ENCODE measurements at regions not wholly inside any gene's neighbourhood (a gene's known extent, or its start where the extent isn't known, plus 50 kb on each side); places are given as distances from the start of the nearest gene placed in this dataset.

DNA sequence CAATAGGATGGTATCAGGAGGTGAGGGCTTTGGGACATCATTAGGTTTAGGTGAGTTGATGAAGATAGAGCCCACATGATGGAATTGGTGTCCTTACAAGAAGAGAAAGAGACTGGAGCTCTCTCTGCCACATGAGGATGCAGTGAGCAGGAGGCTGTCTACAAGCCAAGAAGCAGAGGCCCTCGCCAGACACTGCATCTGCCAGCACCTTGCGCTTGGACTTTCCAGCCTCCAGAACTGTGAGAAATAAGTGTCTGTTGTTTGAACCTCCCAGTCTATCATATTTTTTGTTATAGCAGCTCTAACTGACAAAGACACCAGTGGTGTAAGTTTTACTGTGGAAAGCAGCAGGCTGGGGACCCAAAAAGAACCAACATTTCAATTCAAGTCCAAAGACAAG lies 571.1 kb upstream of the ID2 start:
- no peak overlapping the region for H3K27ac Mint-ChIP-seq
- no peaks in the 10 kb centered on the region for H3K36me3 ChIP-seq (ENCODE audit: control insufficient read depth, insufficient read depth, low read length)

DNA sequence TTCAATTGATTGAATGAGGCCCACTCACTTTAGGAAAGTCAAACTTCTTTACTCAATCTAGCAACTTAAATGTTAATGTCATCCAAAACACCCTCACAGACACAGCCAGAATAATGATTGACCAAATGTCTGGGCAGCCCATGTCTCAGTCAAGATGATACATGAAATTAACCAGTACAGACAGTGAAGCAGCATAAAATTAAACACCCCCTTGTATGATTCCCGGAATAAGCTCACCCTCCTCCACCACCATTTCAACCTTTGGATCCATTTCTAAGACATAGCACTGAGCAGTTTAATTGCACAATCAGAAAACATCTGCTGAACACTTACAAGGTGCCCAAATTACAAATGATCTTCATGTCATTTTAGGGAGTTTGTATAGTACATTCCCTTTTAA lies 570.7 kb upstream of the ID2 start:
- H3K27me3 ChIP-seq (ENCODE audit: control insufficient read depth, insufficient read depth, low read length) = no peaks in the 10 kb centered on the region
- H3K4me1 ChIP-seq (ENCODE audit: control insufficient read depth, insufficient read depth, low read length, poor library complexity, severe bottlenecking) = no peaks in the 10 kb centered on the region
- no peaks in the 10 kb centered on the region for H3K36me3 ChIP-seq (ENCODE audit: control insufficient read depth, insufficient read depth, low read length)
- H3K9me3 ChIP-seq (ENCODE audit: control insufficient read depth in 2 of 2, low read length in 2 of 2) = no peaks in the 10 kb centered on the region
- peaks cover 5% of the 10 kb centered on the region for H3K27me3 Mint-ChIP-seq
- no peak for DNase-seq
- no peak for ATAC-seq (ENCODE audit: low read depth in 2 of 2)
- H3K27ac ChIP-seq (ENCODE audit: insufficient read depth, low read length, poor library complexity, severe bottlenecking) = no peak overlapping the region
- no peak overlapping the region for H3K4me3 Mint-ChIP-seq
- H3K36me3 Mint-ChIP-seq = no peaks in the 10 kb centered on the region
- H3K9me3 Mint-ChIP-seq = no peaks in the 10 kb centered on the region
- no peaks in the 10 kb centered on the region for H3K4me1 Mint-ChIP-seq
- H3K27ac Mint-ChIP-seq = no peak overlapping the region
- no peak overlapping the region for H3K4me3 ChIP-seq (ENCODE audit: low read depth, low read length)

More for the DNA sequence above, 571.1 kb upstream of the ID2 start:
- Histone ChIP-seq H3K27ac (ENCODE audit: insufficient read depth, low read length, poor library complexity, severe bottlenecking) (no peak overlapping the region), H3K4me3 (ENCODE audit: low read depth, low read length) (no peak overlapping the region), H3K27me3 (ENCODE audit: control insufficient read depth, insufficient read depth, low read length) (no peaks in the 10 kb centered on the region), H3K4me1 (ENCODE audit: control insufficient read depth, insufficient read depth, low read length, poor library complexity, severe bottlenecking) (no peaks in the 10 kb centered on the region), H3K9me3 (ENCODE audit: control insufficient read depth in 2 of 2, low read length in 2 of 2) (no peaks in the 10 kb centered on the region)
- H3K4me1 Mint-ChIP-seq = no peaks in the 10 kb centered on the region
- ATAC-seq (ENCODE audit: low read depth in 2 of 2) (no peak), DNase-seq (no peak)
- no peaks in the 10 kb centered on the region for H3K36me3 Mint-ChIP-seq
- no peak overlapping the region for H3K4me3 Mint-ChIP-seq
- peaks cover 5% of the 10 kb centered on the region for H3K27me3 Mint-ChIP-seq
- H3K9me3 Mint-ChIP-seq = no peaks in the 10 kb centered on the region

DNA sequence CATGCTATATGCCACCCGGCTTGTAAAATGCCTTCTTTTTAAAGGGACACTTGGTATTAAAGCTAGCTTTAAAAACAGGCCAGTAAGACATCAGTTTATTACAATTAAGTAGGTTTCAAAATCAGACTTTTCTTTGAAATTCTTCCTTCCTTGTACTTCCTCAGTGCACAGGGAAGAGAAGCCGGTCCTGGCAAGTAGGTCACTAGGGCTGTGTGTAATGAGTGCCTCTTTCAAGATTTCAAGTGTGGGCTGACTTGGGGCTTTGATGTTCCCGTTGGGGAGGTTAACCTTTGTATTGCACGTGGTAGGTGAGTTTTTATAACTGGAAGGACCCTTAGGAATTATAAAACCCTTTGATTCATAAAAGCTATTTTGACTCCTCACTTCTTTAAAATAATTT lies 566.4 kb upstream of the ID2 start:
- no peak overlapping the region for H3K4me3 ChIP-seq (ENCODE audit: low read depth, low read length)
- no peaks in the 10 kb centered on the region for H3K27me3 ChIP-seq (ENCODE audit: control insufficient read depth, insufficient read depth, low read length)
- no peaks in the 10 kb centered on the region for H3K9me3 ChIP-seq (ENCODE audit: control insufficient read depth in 2 of 2, low read length in 2 of 2)
- H3K4me1 ChIP-seq (ENCODE audit: control insufficient read depth, insufficient read depth, low read length, poor library complexity, severe bottlenecking) = no peaks in the 10 kb centered on the region
- no peaks in the 10 kb centered on the region for H3K36me3 ChIP-seq (ENCODE audit: control insufficient read depth, insufficient read depth, low read length)
- peaks cover 0 to 3% (median 0%) of the 10 kb centered on the region in 7 donors for H3K9me3 Mint-ChIP-seq
- ATAC-seq (ENCODE audit: low read depth in 2 of 2) (no peak), DNase-seq (no peak)
- no peaks in the 10 kb centered on the region for H3K4me1 Mint-ChIP-seq
- no peaks in the 10 kb centered on the region for H3K36me3 Mint-ChIP-seq
- no peak overlapping the region for H3K27ac Mint-ChIP-seq
- H3K4me3 Mint-ChIP-seq = no peak overlapping the region
- no peak overlapping the region for H3K27ac ChIP-seq (ENCODE audit: insufficient read depth, low read length, poor library complexity, severe bottlenecking)
- no peaks in the 10 kb centered on the region for H3K27me3 Mint-ChIP-seq

- Mint-ChIP-seq H3K36me3 (no peaks in the 10 kb centered on the region), H3K9me3 (peaks cover 0 to 3% (median 0%) of the 10 kb centered on the region in 7 donors), H3K4me1 (no peaks in the 10 kb centered on the region), H3K4me3 (no peak overlapping the region), H3K27me3 (no peaks in the 10 kb centered on the region), H3K27ac (no peak overlapping the region)
- no peaks in the 10 kb centered on the region for H3K27me3 ChIP-seq (ENCODE audit: control insufficient read depth, insufficient read depth, low read length)
- no peak overlapping the region for H3K4me3 ChIP-seq (ENCODE audit: low read depth, low read length)
- ATAC-seq (ENCODE audit: low read depth in 2 of 2) = no peak
- H3K4me1 ChIP-seq (ENCODE audit: control insufficient read depth, insufficient read depth, low read length, poor library complexity, severe bottlenecking) = no peaks in the 10 kb centered on the region
- H3K9me3 ChIP-seq (ENCODE audit: control insufficient read depth in 2 of 2, low read length in 2 of 2) = no peaks in the 10 kb centered on the region
- no peaks in the 10 kb centered on the region for H3K36me3 ChIP-seq (ENCODE audit: control insufficient read depth, insufficient read depth, low read length)
- no peak for DNase-seq
- H3K27ac ChIP-seq (ENCODE audit: insufficient read depth, low read length, poor library complexity, severe bottlenecking) = no peak overlapping the region
Observed at GRCh38 chr2:8115966-8116365, 565.9 kb upstream of the ID2 start.

DNA sequence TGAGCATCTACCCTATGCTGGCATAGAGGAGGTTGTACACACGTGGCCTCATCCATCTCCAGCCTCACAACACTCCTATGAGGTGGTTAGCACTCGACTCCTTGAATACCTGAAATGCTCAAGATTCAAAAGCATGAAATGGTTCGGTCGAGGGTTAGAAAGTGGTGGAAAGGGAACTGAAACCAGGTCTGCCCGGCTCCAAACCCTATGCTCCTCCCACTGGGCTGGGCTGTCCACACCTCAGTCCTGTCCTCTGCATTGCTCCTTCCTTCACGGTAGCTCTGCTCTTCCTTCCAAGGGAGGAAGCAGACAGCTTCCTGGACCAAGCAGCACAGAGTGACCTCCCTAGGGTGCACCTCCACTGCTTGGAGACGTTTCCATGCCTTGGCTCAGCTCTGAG lies 565.2 kb upstream of the ID2 start:
- Histone ChIP-seq H3K4me1 (ENCODE audit: control insufficient read depth, insufficient read depth, low read length, poor library complexity, severe bottlenecking) (no peaks in the 10 kb centered on the region), H3K9me3 (ENCODE audit: control insufficient read depth in 2 of 2, low read length in 2 of 2) (no peaks in the 10 kb centered on the region), H3K27me3 (ENCODE audit: control insufficient read depth, insufficient read depth, low read length) (no peaks in the 10 kb centered on the region), H3K36me3 (ENCODE audit: control insufficient read depth, insufficient read depth, low read length) (no peaks in the 10 kb centered on the region), H3K4me3 (ENCODE audit: low read depth, low read length) (no peak overlapping the region), H3K27ac (ENCODE audit: insufficient read depth, low read length, poor library complexity, severe bottlenecking) (no peak overlapping the region)
- ATAC-seq (ENCODE audit: low read depth in 2 of 2) (no peak), DNase-seq (no peak)
- no peak overlapping the region for H3K27ac Mint-ChIP-seq
- H3K27me3 Mint-ChIP-seq = no peaks in the 10 kb centered on the region
- H3K9me3 Mint-ChIP-seq = peaks cover 0 to 3% (median 0%) of the 10 kb centered on the region in 7 donors
- H3K4me1 Mint-ChIP-seq = no peaks in the 10 kb centered on the region
- H3K36me3 Mint-ChIP-seq = no peaks in the 10 kb centered on the region
- no peak overlapping the region for H3K4me3 Mint-ChIP-seq

GRCh38 chr2:8118940-8119781 lies 562.7 kb upstream of the ID2 start:
- no peaks in the 10 kb centered on the region for H3K27me3 Mint-ChIP-seq
- ATAC-seq (ENCODE audit: low read depth in 2 of 2) (no peak), DNase-seq (no peak)
- no peak overlapping the region for H3K27ac ChIP-seq (ENCODE audit: insufficient read depth, low read length, poor library complexity, severe bottlenecking)
- H3K9me3 ChIP-seq (ENCODE audit: control insufficient read depth in 2 of 2, low read length in 2 of 2) = no peaks in the 10 kb centered on the region
- H3K36me3 ChIP-seq (ENCODE audit: control insufficient read depth, insufficient read depth, low read length) = no peaks in the 10 kb centered on the region
- H3K4me3 Mint-ChIP-seq = no peak overlapping the region
- H3K27ac Mint-ChIP-seq = peak overlapping the region in 1 of 3 donors; percentile 30
- H3K4me1 Mint-ChIP-seq = no peaks in the 10 kb centered on the region
- peaks cover 0 to 5% (median 0%) of the 10 kb centered on the region in 7 donors for H3K9me3 Mint-ChIP-seq
- no peak overlapping the region for H3K4me3 ChIP-seq (ENCODE audit: low read depth, low read length)
- no peaks in the 10 kb centered on the region for H3K36me3 Mint-ChIP-seq
- no peaks in the 10 kb centered on the region for H3K27me3 ChIP-seq (ENCODE audit: control insufficient read depth, insufficient read depth, low read length)
- no peaks in the 10 kb centered on the region for H3K4me1 ChIP-seq (ENCODE audit: control insufficient read depth, insufficient read depth, low read length, poor library complexity, severe bottlenecking)

GRCh38 chr2:8119782-8120505 lies 561.9 kb upstream of the ID2 start:
- Histone ChIP-seq H3K9me3 (ENCODE audit: control insufficient read depth in 2 of 2, low read length in 2 of 2) (no peaks in the 10 kb centered on the region), H3K27ac (ENCODE audit: insufficient read depth, low read length, poor library complexity, severe bottlenecking) (no peak overlapping the region), H3K36me3 (ENCODE audit: control insufficient read depth, insufficient read depth, low read length) (no peaks in the 10 kb centered on the region), H3K27me3 (ENCODE audit: control insufficient read depth, insufficient read depth, low read length) (no peaks in the 10 kb centered on the region), H3K4me3 (ENCODE audit: low read depth, low read length) (no peak overlapping the region), H3K4me1 (ENCODE audit: control insufficient read depth, insufficient read depth, low read length, poor library complexity, severe bottlenecking) (no peaks in the 10 kb centered on the region)
- H3K9me3 Mint-ChIP-seq = peaks cover 0 to 5% (median 0%) of the 10 kb centered on the region in 7 donors
- no peaks in the 10 kb centered on the region for H3K27me3 Mint-ChIP-seq
- no peak overlapping the region for H3K4me3 Mint-ChIP-seq
- H3K27ac Mint-ChIP-seq = peak overlapping the region in 2 of 3 donors; percentile 20 to 30
- ATAC-seq (ENCODE audit: low read depth in 2 of 2) = no peak
- H3K36me3 Mint-ChIP-seq = no peaks in the 10 kb centered on the region
- no peak for DNase-seq
- no peaks in the 10 kb centered on the region for H3K4me1 Mint-ChIP-seq

DNA sequence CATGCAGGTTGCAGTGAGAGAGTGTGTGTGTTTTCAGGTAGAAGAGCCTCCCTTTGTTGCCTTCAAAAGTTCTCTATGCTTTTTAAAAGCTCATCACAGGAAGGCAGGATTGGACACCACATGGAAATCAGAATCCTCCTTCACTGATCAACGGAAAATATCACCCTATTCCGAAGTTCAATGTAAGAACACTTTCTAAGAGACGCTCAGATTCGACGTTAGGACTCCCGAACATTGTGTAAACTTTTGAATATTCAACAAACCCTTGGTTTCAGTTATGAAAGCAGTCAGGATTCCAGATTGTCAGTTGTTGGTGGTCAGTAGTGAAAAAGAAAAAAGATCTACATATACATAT lies 561.4 kb upstream of the ID2 start:
- Histone ChIP-seq H3K36me3 (ENCODE audit: control insufficient read depth, insufficient read depth, low read length) (no peaks in the 10 kb centered on the region), H3K27me3 (ENCODE audit: control insufficient read depth, insufficient read depth, low read length) (no peaks in the 10 kb centered on the region), H3K4me1 (ENCODE audit: control insufficient read depth, insufficient read depth, low read length, poor library complexity, severe bottlenecking) (no peaks in the 10 kb centered on the region), H3K27ac (ENCODE audit: insufficient read depth, low read length, poor library complexity, severe bottlenecking) (no peak overlapping the region), H3K9me3 (ENCODE audit: control insufficient read depth in 2 of 2, low read length in 2 of 2) (no peaks in the 10 kb centered on the region), H3K4me3 (ENCODE audit: low read depth, low read length) (no peak overlapping the region)
- no peaks in the 10 kb centered on the region for H3K36me3 Mint-ChIP-seq
- no peak overlapping the region for H3K4me3 Mint-ChIP-seq
- H3K9me3 Mint-ChIP-seq = peaks cover 0 to 5% (median 0%) of the 10 kb centered on the region in 7 donors
- no peak overlapping the region for H3K27ac Mint-ChIP-seq
- H3K27me3 Mint-ChIP-seq = no peaks in the 10 kb centered on the region
- ATAC-seq (ENCODE audit: low read depth in 2 of 2) (no peak), DNase-seq (no peak)
- no peaks in the 10 kb centered on the region for H3K4me1 Mint-ChIP-seq
